Endothelial cell (in vitro differentiated cells): ENCODE measurements at regions not wholly inside any gene's neighbourhood (a gene's known extent, or its start where the extent isn't known, plus 50 kb on each side); places are given as distances from the start of the nearest gene placed in this dataset.
A peak's percentile ranks its signal among the peaks of the same experiment; 100 is the strongest.

Source experiments
- DNase-seq: peaks from one replicate; pipeline ENCODE4 v3.0.0; 2021; ENCODE audit warnings: low spot score
- H3K27ac Mint-ChIP-seq: one replicate; pipeline ENCODE4 v1.8.0; 2021; ENCODE audit warnings: mixed read lengths, inconsistent platforms; ENCODE audit not compliant: unreplicated experiment
- H3K27me3 Mint-ChIP-seq: one replicate; pipeline ENCODE4 v1.8.0; 2021; ENCODE audit warnings: mild to moderate bottlenecking, moderate library complexity, mixed read lengths, inconsistent platforms; ENCODE audit not compliant: unreplicated experiment
- H3K36me3 Mint-ChIP-seq: one replicate; pipeline ENCODE4 v1.8.0; 2021; ENCODE audit warnings: mild to moderate bottlenecking, low read depth, mixed read lengths, inconsistent platforms; ENCODE audit not compliant: unreplicated experiment
- H3K4me1 Mint-ChIP-seq: one replicate; pipeline ENCODE4 v1.8.0; 2021; ENCODE audit warnings: mild to moderate bottlenecking, mixed read lengths, inconsistent platforms; ENCODE audit not compliant: unreplicated experiment
- H3K4me3 Mint-ChIP-seq: one replicate; pipeline ENCODE4 v1.8.0; 2021; ENCODE audit warnings: mild to moderate bottlenecking, mixed read lengths, inconsistent platforms; ENCODE audit not compliant: unreplicated experiment
- H3K9me3 Mint-ChIP-seq: one replicate; pipeline ENCODE4 v1.8.0; 2021; ENCODE audit warnings: mixed read lengths, inconsistent platforms; ENCODE audit not compliant: unreplicated experiment
- CTCF ChIP-seq: fragments of 200-600 bp; sonication (generic); IDR thresholded peaks from one replicate; pipeline ENCODE4 v1.5.0; 2021; ENCODE audit warnings: antibody characterized with exemption; ENCODE audit not compliant: unreplicated experiment

GRCh38 chr14:29265852-29266251 lies 499.3 kb downstream of the FOXG1 start:
- Mint-ChIP-seq H3K36me3 (no peaks in the 10 kb centered on the region), H3K4me1 (no peaks in the 10 kb centered on the region), H3K4me3 (no peak overlapping the region), H3K27ac (no peak overlapping the region), H3K27me3 (peaks cover 1% of the 10 kb centered on the region), H3K9me3 (no peaks in the 10 kb centered on the region)
- no peak for TF ChIP-seq CTCF
- DNase-seq, result no peak

- no peaks in the 10 kb centered on the region for H3K36me3 Mint-ChIP-seq
- H3K4me1 Mint-ChIP-seq, result no peaks in the 10 kb centered on the region
- no peaks in the 10 kb centered on the region for H3K9me3 Mint-ChIP-seq
- no peak overlapping the region for H3K4me3 Mint-ChIP-seq
- no peak overlapping the region for H3K27ac Mint-ChIP-seq
- peaks cover 1% of the 10 kb centered on the region for H3K27me3 Mint-ChIP-seq
- no peak for TF ChIP-seq CTCF
- DNase-seq, result no peak
These were observed 505.1 kb downstream of the FOXG1 start for GRCh38 chr14:29271669-29272068.

- Mint-ChIP-seq H3K36me3 (no peaks in the 10 kb centered on the region), H3K27ac (no peak overlapping the region), H3K4me3 (no peak overlapping the region), H3K9me3 (no peaks in the 10 kb centered on the region), H3K4me1 (no peaks in the 10 kb centered on the region), H3K27me3 (peaks cover 1% of the 10 kb centered on the region)
- peak; percentile 59 for TF ChIP-seq CTCF
- DNase-seq, result no peak
These were observed 506.9 kb downstream of the FOXG1 start for GRCh38 chr14:29273513-29273912.

- H3K27ac Mint-ChIP-seq, result no peak overlapping the region
- no peak for DNase-seq
- TF ChIP-seq CTCF, result no peak
These were observed 508.5 kb downstream of the FOXG1 start for GRCh38 chr14:29274890-29275596.

More at GRCh38 chr14:29274890-29275596, 508.5 kb downstream of the FOXG1 start:
- Mint-ChIP-seq H3K4me1 (no peaks in the 10 kb centered on the region), H3K36me3 (no peaks in the 10 kb centered on the region), H3K4me3 (no peak overlapping the region), H3K27me3 (no peaks in the 10 kb centered on the region), H3K9me3 (no peaks in the 10 kb centered on the region)
